HCT116 (cell line): ENCODE measurements at regions not wholly inside any gene's neighbourhood (a gene's known extent, or its start where the extent isn't known, plus 50 kb on each side); places are given as distances from the start of the nearest gene placed in this dataset.

ENCODE experiments used
- ATAC-seq: fragments of 200-7000 bp; cut with Tn5 transposase; 2 replicates; pipeline ENCODE4 v1.9.1; 2020; ENCODE audit warnings: mild to moderate bottlenecking, moderate library complexity
- BruUV-seq: library from RNA; stranded (reverse); fragments of 400-500 nt; replicated peaks from 2 replicates; lab custom pipeline; 2021; lab: Mats Ljungman, UMichigan
- CTCF ChIA-PET: fragments of 300-600 bp; sonication (Branson Sonifier 250); formaldehyde crosslinking; loops from one replicate; lab custom pipeline; 2021; ENCODE audit warnings: antibody characterized with exemption; lab: Charles Lee
- POLR2A ChIA-PET: fragments of 300-600, 350-600 bp; sonication (Branson Sonifier 250); formaldehyde crosslinking; loops from one replicate; lab custom pipeline; 2021; ENCODE audit warnings: antibody characterized with exemption; lab: Charles Lee
- RAD21 ChIA-PET, 2 experiments: fragments of 300-600 bp; sonication (Branson Sonifier 250); formaldehyde crosslinking; loops; one replicate each; lab custom pipeline; 2023; ENCODE audit warnings: low total read pairs in 2 of 2; ENCODE audit not compliant: uncharacterized antibody in 2 of 2, unreplicated experiment in 2 of 2, low non-redundant PET in 1 of 2; lab: Charles Lee
- DNase-seq: peaks from one replicate; pipeline ENCODE4 v3.0.0-alpha.2; 2010; ENCODE audit warnings: low read depth, low spot score
- H2AFZ ChIP-seq: fragments of 200-600 bp; shearing (Covaris generic), sonication (generic); 2 replicates; pipeline ENCODE4 v1.6.1; 2017; ENCODE audit warnings: low read depth, mixed run types, mixed read lengths, antibody characterized with exemption, low read length; ENCODE audit not compliant: poor library complexity, severe bottlenecking
- H3K27ac ChIP-seq: 2 replicates; pipeline ENCODE4 v1.5.1; 2012; ENCODE audit warnings: low read depth, low read length
- H3K27me3 ChIP-seq: fragments of 200-600 bp; sonication (generic); 2 replicates; pipeline ENCODE4 v1.6.1; 2016; ENCODE audit warnings: mixed run types, low read length, mixed read lengths; ENCODE audit not compliant: insufficient read depth
- H3K36me3 ChIP-seq, 2 experiments: fragments of 200-500 bp in 1 of 2; fragments of 200-600 bp in 1 of 2; sonication (Bioruptor generic) in 1 of 2; sonication (generic) in 1 of 2; 2 replicates each; pipeline versions ENCODE4 v1.5.1 to v1.6.1; 2014 to 2016; ENCODE audit warnings: low read length in 2 of 2, inconsistent platforms in 1 of 2, mixed read lengths in 1 of 2, mixed run types in 1 of 2; ENCODE audit not compliant: insufficient read depth in 2 of 2, control insufficient read depth in 1 of 2
- H3K4me1 ChIP-seq, 2 experiments: fragments of 200-600 bp in 1 of 2; sonication (generic) in 1 of 2; 2 replicates each; pipeline versions ENCODE4 v1.5.1 to v1.6.1; 2012 to 2017; ENCODE audit warnings: low read length in 2 of 2, inconsistent platforms in 1 of 2, mild to moderate bottlenecking in 1 of 2, mixed read lengths in 1 of 2, mixed run types in 1 of 2, moderate library complexity in 1 of 2; ENCODE audit not compliant: insufficient read depth in 2 of 2, control insufficient read depth in 1 of 2
- H3K4me2 ChIP-seq: fragments of 200-600 bp; sonication (generic); 2 replicates; pipeline ENCODE4 v1.6.1; 2017; ENCODE audit warnings: mixed run types, low read length, mixed read lengths
- H3K4me3 ChIP-seq, 2 experiments: fragments of 200-600 bp in 1 of 2; sonication (generic) in 1 of 2; replicated peaks in 1 of 2; 2 replicates each; pipeline ENCODE4 v1.5.1; 2011 to 2016; ENCODE audit warnings: low read length in 2 of 2, control low read depth in 1 of 2, low read depth in 1 of 2, mild to moderate bottlenecking in 1 of 2, mixed read lengths in 1 of 2, mixed run types in 1 of 2
- H3K79me2 ChIP-seq: fragments of 200-600 bp; sonication (generic); 2 replicates; pipeline ENCODE4 v1.6.1; 2017; ENCODE audit warnings: mild to moderate bottlenecking, mixed run types, low read length, moderate library complexity, mixed read lengths; ENCODE audit not compliant: insufficient read depth
- H3K9ac ChIP-seq: fragments of 200-600 bp; sonication (generic); 2 replicates; pipeline ENCODE4 v1.6.1; 2016; ENCODE audit warnings: low read length, mixed read lengths
- H3K9me2 ChIP-seq: fragments of 200-600 bp; sonication (generic), shearing (Covaris generic); 2 replicates; pipeline ENCODE4 v1.6.1; 2017; ENCODE audit warnings: mixed run types, mild to moderate bottlenecking, moderate library complexity; ENCODE audit not compliant: insufficient read depth
- H3K9me3 ChIP-seq, 2 experiments: fragments of 200-500 bp in 1 of 2; fragments of 200-600 bp in 1 of 2; sonication (Bioruptor generic) in 1 of 2; sonication (generic) in 1 of 2; 2 replicates each; pipeline ENCODE4 v1.6.1; 2014 to 2017; ENCODE audit warnings: low read length in 2 of 2, mixed read lengths in 2 of 2, inconsistent platforms in 1 of 2, low read depth in 1 of 2, mild to moderate bottlenecking in 1 of 2, mixed run types in 1 of 2, moderate library complexity in 1 of 2; ENCODE audit not compliant: control insufficient read depth in 1 of 2, insufficient read depth in 1 of 2
- H4K20me1 ChIP-seq: fragments of 200-600 bp; sonication (generic), shearing (Covaris generic); 2 replicates; pipeline ENCODE4 v1.6.1; 2017; ENCODE audit warnings: mixed run types, mild to moderate bottlenecking, moderate library complexity; ENCODE audit not compliant: insufficient read depth
- CEBPB ChIP-seq: IDR thresholded peaks from 2 replicates; pipeline ENCODE4 v1.6.1; 2012; ENCODE audit warnings: low read depth
- EGR1 ChIP-seq: IDR thresholded peaks from 2 replicates; pipeline ENCODE4 v1.6.1; 2012; ENCODE audit warnings: low read depth
- ELF1 ChIP-seq: IDR thresholded peaks from 2 replicates; pipeline ENCODE4 v1.6.1; 2012; ENCODE audit warnings: low read depth, borderline replicate concordance
- EZH2 ChIP-seq: fragments of 200-600 bp; sonication (generic); IDR thresholded peaks from 2 replicates; pipeline ENCODE4 v1.6.1; 2017; ENCODE audit warnings: antibody characterized with exemption, mixed run types
- EZH2phosphoT487 ChIP-seq: fragments of 200-600 bp; IDR thresholded peaks from 2 replicates; pipeline ENCODE4 v1.6.1; 2018; ENCODE audit warnings: antibody characterized with exemption, borderline replicate concordance
- FOSL1 ChIP-seq: IDR thresholded peaks from 2 replicates; pipeline ENCODE4 v1.6.1; 2012; ENCODE audit warnings: low read depth
- JUND ChIP-seq: IDR thresholded peaks from 2 replicates; pipeline ENCODE4 v1.6.1; 2012
- POLR2AphosphoS5 ChIP-seq: IDR thresholded peaks from 2 replicates; pipeline ENCODE4 v1.6.1; 2011; ENCODE audit warnings: mild to moderate bottlenecking, low read depth, low read length, moderate library complexity
- RAD21 ChIP-seq: IDR thresholded peaks from 2 replicates; pipeline ENCODE4 v1.6.1; 2012; ENCODE audit warnings: low read depth, mild to moderate bottlenecking
- SRF ChIP-seq: IDR thresholded peaks from 2 replicates; pipeline ENCODE4 v1.6.1; 2012; ENCODE audit warnings: low read depth
- TCF7L2 ChIP-seq: IDR thresholded peaks from 2 replicates; pipeline ENCODE4 v1.7.0; 2011; ENCODE audit warnings: borderline replicate concordance, inconsistent platforms; ENCODE audit not compliant: insufficient read depth, insufficient read length; ENCODE audit errors: extremely low read depth
- ZBTB33 ChIP-seq: IDR thresholded peaks from 2 replicates; pipeline ENCODE4 v1.6.1; 2011; ENCODE audit warnings: mild to moderate bottlenecking, low read length, moderate library complexity; ENCODE audit not compliant: insufficient replicate concordance; ENCODE audit errors: extremely low read depth
- ZFX ChIP-seq: fragments of 450-650 bp; IDR thresholded peaks from 2 replicates; pipeline ENCODE4 v1.6.1; 2017
- ZNF274 ChIP-seq: fragments of 200-500 bp; sonication (Bioruptor generic); IDR thresholded peaks from 2 replicates; pipeline ENCODE4 v1.6.1; 2014; ENCODE audit warnings: mild to moderate bottlenecking, low read depth, low read length, inconsistent platforms
- intact Hi-C: fragments of 100-400 bp; cut with micrococcal nuclease; formaldehyde crosslinking; loops from 2 replicates; pipeline ENCODE4 v1.10.0; 2022
- TF ChIP-seq, protein P1 (sequence below): IDR thresholded peaks from 2 replicates; pipeline ENCODE4 v1.6.1; 2012

- Histone ChIP-seq H2AFZ (no peak overlapping the region), H4K20me1 (no peaks in the 10 kb centered on the region), H3K79me2 (no peaks in the 10 kb centered on the region), H3K36me3 (no peaks in the 10 kb centered on the region), H3K27me3 (peaks cover 15% of the 10 kb centered on the region), H3K4me2 (no peak overlapping the region), H3K27ac (no peak overlapping the region), H3K4me3 (no peak overlapping the region), H3K9ac (no peak overlapping the region), H3K9me2 (no peaks in the 10 kb centered on the region), H3K9me3 (no peaks in the 10 kb centered on the region), H3K4me1 (no peaks in the 10 kb centered on the region)
- DNase-seq (no peak), ATAC-seq (no peak)
- intact Hi-C loops, result no loop called here
- BruUV-seq, result no TSS peak
- CTCF ChIA-PET, result no interaction called here
- POLR2A ChIA-PET, result no interaction called here
- RAD21 ChIA-PET, result no interaction called here
- TF ChIP-seq RAD21 (no peak), EZH2phosphoT487 (no peak)
These were observed 188.9 kb downstream of the NDUFA10 start for GRCh38 chr2:239836021-239836765.

GRCh38 chr2:239835056-239835455, 190.1 kb downstream of the NDUFA10 start:
- H3K9ac ChIP-seq, result no peak overlapping the region
- peaks cover 2 to 7% of the 10 kb centered on the region in 2 experiments; a peak in 2 of 4 replicates for H3K4me1 ChIP-seq
- RAD21 ChIA-PET, result interaction anchor here in 1 of 2 experiments (0.6 kb wide), 1 partner anchor 60 kb away, joined by 3 read pairs; no protein-coding TSS in a partner anchor
- BruUV-seq, result no TSS peak
- no peak overlapping the region for H2AFZ ChIP-seq
- TF ChIP-seq ZBTB33, result no peak
- no peak for TF ChIP-seq SRF
- no peak for TF ChIP-seq ZFX
- TF ChIP-seq ZNF274, result no peak
- no peak for TF ChIP-seq FOSL1
- no peak for TF ChIP-seq EZH2
- no peak for TF ChIP-seq POLR2AphosphoS5
- TF ChIP-seq, protein P1, sequence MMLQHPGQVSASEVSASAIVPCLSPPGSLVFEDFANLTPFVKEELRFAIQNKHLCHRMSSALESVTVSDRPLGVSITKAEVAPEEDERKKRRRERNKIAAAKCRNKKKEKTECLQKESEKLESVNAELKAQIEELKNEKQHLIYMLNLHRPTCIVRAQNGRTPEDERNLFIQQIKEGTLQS, result no peak
- TF ChIP-seq JUND, result no peak
- no peak for TF ChIP-seq TCF7L2
- TF ChIP-seq CEBPB, result no peak
- TF ChIP-seq EGR1, result no peak
- TF ChIP-seq ELF1, result no peak
- TF ChIP-seq, all 23 proteins: peak for 0
- Histone ChIP-seq H3K9me3 (no peaks in the 10 kb centered on the region), H3K27ac (no peak overlapping the region), H3K4me2 (no peak overlapping the region), H3K36me3 (no peaks in the 10 kb centered on the region), H3K9me2 (no peaks in the 10 kb centered on the region), H3K4me3 (no peak overlapping the region), H3K79me2 (no peaks in the 10 kb centered on the region), H3K27me3 (peaks cover 10% of the 10 kb centered on the region), H4K20me1 (no peaks in the 10 kb centered on the region)
- POLR2A ChIA-PET, result no interaction called here
- intact Hi-C loops, result no loop called here
- CTCF ChIA-PET, result no interaction called here
- no peak for DNase-seq
- ATAC-seq, result no peak
